ENCODE measurements at regions not wholly inside any gene's neighbourhood (a gene's known extent, or its start where the extent isn't known, plus 50 kb on each side); places are given as distances from the start of the nearest gene placed in this dataset.

DNA sequence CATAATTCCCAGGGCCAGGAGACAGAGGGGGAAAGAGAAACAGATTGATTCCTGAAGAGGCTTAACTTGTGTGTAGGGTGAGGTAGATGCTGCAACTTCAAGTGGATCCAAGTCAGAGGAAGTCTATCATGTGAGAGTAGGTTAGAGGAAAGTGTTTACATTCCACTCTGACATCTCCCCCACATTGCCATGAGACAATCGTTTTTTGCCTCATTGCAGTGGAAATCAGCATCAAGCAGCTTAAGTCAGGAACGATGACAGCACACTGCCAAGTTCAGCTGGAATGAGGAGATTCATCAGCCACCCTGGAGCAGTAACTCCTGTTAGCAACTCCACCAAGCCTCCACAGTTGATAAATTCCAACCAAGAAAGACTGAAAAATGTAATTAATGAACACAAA lies 689.7 kb upstream of the MEF2C start:
- no peaks in the 10 kb centered on the region for H3K9me3 ChIP-seq (ENCODE audit: control insufficient read depth, low read length)
- H3K27me3 ChIP-seq (ENCODE audit: control insufficient read depth, insufficient read depth, low read length): no peaks in the 10 kb centered on the region
- no peak overlapping the region for H3K27ac ChIP-seq
- no peaks in the 10 kb centered on the region for H3K36me3 ChIP-seq (ENCODE audit: control insufficient read depth, insufficient read depth, low read length)
- H3K4me2 ChIP-seq (ENCODE audit: low read length): no peak overlapping the region
- H3K9ac ChIP-seq: no peak overlapping the region
- TF ChIP-seq, protein P1, sequence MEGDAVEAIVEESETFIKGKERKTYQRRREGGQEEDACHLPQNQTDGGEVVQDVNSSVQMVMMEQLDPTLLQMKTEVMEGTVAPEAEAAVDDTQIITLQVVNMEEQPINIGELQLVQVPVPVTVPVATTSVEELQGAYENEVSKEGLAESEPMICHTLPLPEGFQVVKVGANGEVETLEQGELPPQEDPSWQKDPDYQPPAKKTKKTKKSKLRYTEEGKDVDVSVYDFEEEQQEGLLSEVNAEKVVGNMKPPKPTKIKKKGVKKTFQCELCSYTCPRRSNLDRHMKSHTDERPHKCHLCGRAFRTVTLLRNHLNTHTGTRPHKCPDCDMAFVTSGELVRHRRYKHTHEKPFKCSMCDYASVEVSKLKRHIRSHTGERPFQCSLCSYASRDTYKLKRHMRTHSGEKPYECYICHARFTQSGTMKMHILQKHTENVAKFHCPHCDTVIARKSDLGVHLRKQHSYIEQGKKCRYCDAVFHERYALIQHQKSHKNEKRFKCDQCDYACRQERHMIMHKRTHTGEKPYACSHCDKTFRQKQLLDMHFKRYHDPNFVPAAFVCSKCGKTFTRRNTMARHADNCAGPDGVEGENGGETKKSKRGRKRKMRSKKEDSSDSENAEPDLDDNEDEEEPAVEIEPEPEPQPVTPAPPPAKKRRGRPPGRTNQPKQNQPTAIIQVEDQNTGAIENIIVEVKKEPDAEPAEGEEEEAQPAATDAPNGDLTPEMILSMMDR (IDR thresholded peaks at IDR 0.05): no peak
- no peak overlapping the region for H2AFZ ChIP-seq
- H3K4me3 ChIP-seq (ENCODE audit: low read depth, low read length): no peak overlapping the region
- no peaks in the 10 kb centered on the region for H3K79me2 ChIP-seq
- H3K4me1 ChIP-seq: no peaks in the 10 kb centered on the region

DNA sequence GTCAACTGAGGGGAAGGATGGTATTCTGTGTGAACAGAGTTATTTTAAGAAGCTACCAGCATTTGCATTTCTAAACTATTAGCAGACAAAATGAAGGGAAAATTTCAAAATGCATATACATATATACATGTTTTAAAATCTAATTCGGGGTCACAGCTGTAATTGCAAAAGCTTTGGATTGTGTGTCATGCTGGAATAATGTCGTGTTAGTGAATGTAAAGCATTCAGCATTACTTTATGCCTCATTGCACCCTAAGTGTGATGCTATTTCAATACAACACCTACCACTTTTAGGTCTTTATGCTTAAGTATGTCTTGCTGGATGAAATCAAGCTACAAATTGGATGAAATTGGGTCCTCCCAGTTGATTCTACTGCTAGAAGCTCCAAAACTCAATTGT lies 687.6 kb upstream of the MEF2C start:
- no peak overlapping the region for H3K4me2 ChIP-seq (ENCODE audit: low read length)
- no peak overlapping the region for H3K9ac ChIP-seq
- H3K36me3 ChIP-seq (ENCODE audit: control insufficient read depth, insufficient read depth, low read length): no peaks in the 10 kb centered on the region
- H3K4me3 ChIP-seq (ENCODE audit: low read depth, low read length): no peak overlapping the region
- TF ChIP-seq, protein P1 (IDR thresholded peaks at IDR 0.05): no peak
- H3K4me1 ChIP-seq: no peaks in the 10 kb centered on the region
- no peaks in the 10 kb centered on the region for H3K79me2 ChIP-seq
- H3K9me3 ChIP-seq (ENCODE audit: control insufficient read depth, low read length): no peaks in the 10 kb centered on the region
- no peak overlapping the region for H2AFZ ChIP-seq
- no peaks in the 10 kb centered on the region for H3K27me3 ChIP-seq (ENCODE audit: control insufficient read depth, insufficient read depth, low read length)
- no peak overlapping the region for H3K27ac ChIP-seq

DNA sequence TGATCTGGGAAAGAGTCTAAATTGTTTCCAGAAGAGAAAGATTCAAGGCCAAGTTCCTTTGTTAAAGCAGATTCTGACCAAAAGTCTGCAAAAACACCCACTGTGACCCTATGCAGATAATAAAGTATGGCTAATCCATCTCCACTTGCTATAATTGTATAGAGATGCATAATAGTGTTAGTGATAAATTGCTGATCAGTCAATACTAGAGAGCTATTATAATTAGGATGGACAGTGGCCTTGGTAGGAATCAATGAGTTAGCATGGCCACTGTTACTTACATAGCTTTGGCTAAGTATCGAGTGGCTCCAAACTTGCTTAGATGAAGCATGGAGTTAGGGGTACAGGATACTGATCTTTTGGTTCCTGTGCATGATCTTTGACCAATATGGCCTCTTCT lies 683.4 kb upstream of the MEF2C start:
- Histone ChIP-seq H3K27me3 (ENCODE audit: control insufficient read depth, insufficient read depth, low read length) (no peaks in the 10 kb centered on the region), H3K9ac (no peak overlapping the region), H3K36me3 (ENCODE audit: control insufficient read depth, insufficient read depth, low read length) (no peaks in the 10 kb centered on the region), H3K4me1 (no peaks in the 10 kb centered on the region), H3K4me2 (ENCODE audit: low read length) (no peak overlapping the region), H3K9me3 (ENCODE audit: control insufficient read depth, low read length) (no peaks in the 10 kb centered on the region), H2AFZ (no peak overlapping the region), H3K4me3 (ENCODE audit: low read depth, low read length) (no peak overlapping the region), H3K79me2 (no peaks in the 10 kb centered on the region), H3K27ac (no peak overlapping the region)
- TF ChIP-seq, protein P1 (IDR thresholded peaks at IDR 0.05): no peak

DNA sequence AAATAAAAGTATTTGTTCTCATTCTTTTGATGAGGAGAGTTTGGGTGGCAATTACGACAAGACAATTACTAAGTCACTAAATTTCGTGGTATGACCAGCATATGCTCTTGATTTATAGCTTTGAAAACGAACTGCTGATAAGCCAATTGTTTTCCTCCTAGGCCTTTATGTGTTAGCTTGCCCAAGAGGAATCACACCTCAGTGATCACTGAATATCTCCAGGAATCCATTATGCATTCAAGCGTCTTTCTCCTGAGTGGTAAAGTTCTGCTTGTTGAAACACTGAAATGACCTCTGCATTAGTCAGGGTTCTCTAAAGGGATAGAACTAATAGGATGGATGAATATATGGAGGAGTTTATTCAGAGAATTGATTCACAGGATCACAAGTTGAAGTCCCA lies 677.7 kb upstream of the MEF2C start:
- Histone ChIP-seq H3K27ac (no peak overlapping the region), H3K9me3 (ENCODE audit: control insufficient read depth, low read length) (no peaks in the 10 kb centered on the region), H3K4me3 (ENCODE audit: low read depth, low read length) (no peak overlapping the region), H3K4me2 (ENCODE audit: low read length) (no peak overlapping the region), H3K36me3 (ENCODE audit: control insufficient read depth, insufficient read depth, low read length) (no peaks in the 10 kb centered on the region), H3K27me3 (ENCODE audit: control insufficient read depth, insufficient read depth, low read length) (no peaks in the 10 kb centered on the region), H2AFZ (no peak overlapping the region), H3K4me1 (no peaks in the 10 kb centered on the region), H3K79me2 (no peaks in the 10 kb centered on the region), H3K9ac (no peak overlapping the region)
- TF ChIP-seq, protein P1 (IDR thresholded peaks at IDR 0.05): no peak

DNA sequence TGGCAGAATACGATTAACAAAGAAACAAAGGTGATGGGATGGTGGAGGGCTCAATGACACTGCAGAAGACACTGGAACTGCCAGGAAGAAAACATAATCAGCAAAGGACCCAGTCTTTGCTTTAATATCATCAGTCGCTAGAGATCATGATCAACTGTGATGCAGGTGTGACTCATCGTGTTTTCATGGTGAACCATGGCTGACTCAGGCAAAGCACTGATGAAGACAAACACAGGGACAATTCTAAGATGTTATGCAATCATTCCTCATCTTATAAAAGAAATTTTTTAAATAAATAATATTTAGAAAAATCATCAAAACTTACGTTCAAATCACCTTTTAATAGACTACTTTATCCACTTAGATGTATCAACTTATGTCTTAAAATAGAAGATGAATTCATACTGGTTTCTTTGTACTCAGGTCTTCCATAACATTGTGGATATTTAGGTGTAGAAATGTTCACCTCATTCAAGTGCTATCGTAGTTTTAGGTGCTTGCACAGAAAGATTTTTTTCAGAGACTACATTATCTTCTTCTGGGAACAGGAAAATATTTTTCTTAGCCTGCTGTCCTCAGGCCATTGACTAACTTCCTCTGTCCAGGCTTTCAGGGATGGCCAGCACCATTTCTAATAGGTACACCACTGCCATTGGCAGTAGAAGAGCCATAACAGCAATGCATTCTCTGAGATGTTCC lies 673.4 kb upstream of the MEF2C start:
- Histone ChIP-seq H3K4me1 (no peaks in the 10 kb centered on the region), H3K27me3 (ENCODE audit: control insufficient read depth, insufficient read depth, low read length) (no peaks in the 10 kb centered on the region), H3K27ac (no peak overlapping the region), H3K4me2 (ENCODE audit: low read length) (no peak overlapping the region), H3K4me3 (ENCODE audit: low read depth, low read length) (no peak overlapping the region), H3K79me2 (no peaks in the 10 kb centered on the region), H2AFZ (no peak overlapping the region), H3K9ac (no peak overlapping the region), H3K9me3 (ENCODE audit: control insufficient read depth, low read length) (no peaks in the 10 kb centered on the region), H3K36me3 (ENCODE audit: control insufficient read depth, insufficient read depth, low read length) (no peaks in the 10 kb centered on the region)
- TF ChIP-seq, protein P1 (IDR thresholded peaks at IDR 0.05): no peak

Measured in parathyroid adenoma (tissue), 2 donors.